ENCODE measurements at regions not wholly inside any gene's neighbourhood (a gene's known extent, or its start where the extent isn't known, plus 50 kb on each side); places are given as distances from the start of the nearest gene placed in this dataset.

DNA sequence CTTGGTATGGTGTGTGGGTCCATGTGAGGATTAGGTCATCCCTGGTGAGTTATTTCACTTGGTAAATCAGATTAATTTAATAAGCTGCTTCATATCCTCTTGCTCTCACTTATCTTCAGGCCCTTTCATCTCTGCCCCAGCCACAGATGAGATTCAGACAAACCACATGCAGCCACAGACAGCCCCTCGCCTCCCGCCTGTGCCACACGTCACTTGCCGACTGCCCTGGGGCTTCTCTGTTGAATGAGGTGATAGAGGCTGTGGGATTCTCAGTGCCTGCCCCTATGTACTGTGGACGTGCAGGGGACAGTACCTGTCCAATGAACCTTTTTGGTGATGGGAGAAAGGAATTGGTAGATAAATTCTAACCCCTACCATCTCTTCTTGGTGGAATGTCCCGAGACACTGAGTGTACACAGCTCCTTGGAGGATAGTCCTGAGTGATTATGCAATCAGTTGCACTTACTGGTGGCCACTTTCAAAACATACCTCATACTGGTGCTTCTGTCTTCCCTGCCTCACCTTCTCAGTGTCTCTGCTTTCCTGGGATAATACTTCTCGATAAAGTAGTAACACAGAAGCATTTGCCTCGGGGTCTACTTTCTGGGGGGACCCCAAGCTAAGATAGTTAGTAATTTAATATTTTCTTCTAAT, 248.7 kb downstream of the TTC6 start:
- DNase-seq = no peak
- no peak overlapping the region for H3K9ac ChIP-seq (ENCODE audit: extremely low read depth, low read length, poor library complexity, severe bottlenecking)
- Mint-ChIP-seq H3K27ac (no peak overlapping the region), H3K9me3 (peaks cover 6% of the 10 kb centered on the region), H3K4me3 (no peak overlapping the region), H3K4me1 (no peaks in the 10 kb centered on the region), H3K27me3 (ENCODE audit: insufficient read depth) (no peaks in the 10 kb centered on the region), H3K36me3 (ENCODE audit: low read depth) (peaks cover 2% of the 10 kb centered on the region)
- H3K4me3 ChIP-seq (ENCODE audit: low read length) = no peak overlapping the region
- H3K9me3 ChIP-seq (ENCODE audit: control insufficient read depth, low read length) = no peaks in the 10 kb centered on the region
- no peaks in the 10 kb centered on the region for H3K36me3 ChIP-seq (ENCODE audit: control insufficient read depth, insufficient read depth, low read length)
- 88% methylated on average over 8 of the region's 8 CpGs; no CpG with 5 or more reads in 1 of the 2 experiments for WGBS, 2 experiments (ENCODE audit: insufficient coverage in 1 of 2, insufficient read length in 1 of 2)
- no peak overlapping the region for H3K27ac ChIP-seq (ENCODE audit: low read depth, low read length)
- no peaks in the 10 kb centered on the region for H3K27me3 ChIP-seq (ENCODE audit: control insufficient read depth, insufficient read depth, low read length, poor library complexity, severe bottlenecking)
- no peak for TF ChIP-seq CTCF (conservative IDR thresholded peaks at IDR 0.05)
- no peaks in the 10 kb centered on the region for H3K4me1 ChIP-seq (ENCODE audit: control insufficient read depth, insufficient read depth, low read length)

DNA sequence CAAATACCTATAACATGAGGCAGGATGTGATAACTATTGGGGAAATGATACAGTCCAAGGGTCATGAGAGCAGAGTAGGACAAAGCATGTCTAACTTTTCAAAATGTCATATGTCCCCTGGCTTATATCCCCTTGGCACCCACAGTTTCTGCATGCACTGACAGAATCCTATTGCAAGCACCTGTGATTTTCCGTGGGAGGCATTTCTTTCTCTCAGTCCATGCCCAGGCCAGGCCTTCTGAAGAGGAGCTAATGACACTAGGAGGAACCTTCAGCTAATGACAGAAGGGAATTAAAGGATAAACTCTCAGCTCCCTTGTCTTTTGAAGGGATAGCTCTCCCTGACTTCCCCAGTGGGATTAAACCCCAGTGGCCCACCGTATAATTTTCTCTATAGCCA, 249.2 kb downstream of the TTC6 start:
- Histone ChIP-seq H3K9ac (ENCODE audit: extremely low read depth, low read length, poor library complexity, severe bottlenecking) (no peak overlapping the region), H3K27me3 (ENCODE audit: control insufficient read depth, insufficient read depth, low read length, poor library complexity, severe bottlenecking) (no peaks in the 10 kb centered on the region), H3K4me3 (ENCODE audit: low read length) (no peak overlapping the region), H3K36me3 (ENCODE audit: control insufficient read depth, insufficient read depth, low read length) (no peaks in the 10 kb centered on the region), H3K9me3 (ENCODE audit: control insufficient read depth, low read length) (no peaks in the 10 kb centered on the region), H3K27ac (ENCODE audit: low read depth, low read length) (no peak overlapping the region), H3K4me1 (ENCODE audit: control insufficient read depth, insufficient read depth, low read length) (no peaks in the 10 kb centered on the region)
- Mint-ChIP-seq H3K27me3 (ENCODE audit: insufficient read depth) (no peaks in the 10 kb centered on the region), H3K4me3 (no peak overlapping the region), H3K4me1 (no peaks in the 10 kb centered on the region), H3K27ac (no peak overlapping the region), H3K9me3 (peaks cover under 1% of the 10 kb centered on the region), H3K36me3 (ENCODE audit: low read depth) (no peaks in the 10 kb centered on the region)
- no peak for DNase-seq
- WGBS, 2 experiments (ENCODE audit: insufficient coverage in 1 of 2, insufficient read length in 1 of 2) = 94 to 100% methylated on average over 1 to 2 of the region's 2 CpGs
- TF ChIP-seq CTCF (conservative IDR thresholded peaks at IDR 0.05) = no peak

DNA sequence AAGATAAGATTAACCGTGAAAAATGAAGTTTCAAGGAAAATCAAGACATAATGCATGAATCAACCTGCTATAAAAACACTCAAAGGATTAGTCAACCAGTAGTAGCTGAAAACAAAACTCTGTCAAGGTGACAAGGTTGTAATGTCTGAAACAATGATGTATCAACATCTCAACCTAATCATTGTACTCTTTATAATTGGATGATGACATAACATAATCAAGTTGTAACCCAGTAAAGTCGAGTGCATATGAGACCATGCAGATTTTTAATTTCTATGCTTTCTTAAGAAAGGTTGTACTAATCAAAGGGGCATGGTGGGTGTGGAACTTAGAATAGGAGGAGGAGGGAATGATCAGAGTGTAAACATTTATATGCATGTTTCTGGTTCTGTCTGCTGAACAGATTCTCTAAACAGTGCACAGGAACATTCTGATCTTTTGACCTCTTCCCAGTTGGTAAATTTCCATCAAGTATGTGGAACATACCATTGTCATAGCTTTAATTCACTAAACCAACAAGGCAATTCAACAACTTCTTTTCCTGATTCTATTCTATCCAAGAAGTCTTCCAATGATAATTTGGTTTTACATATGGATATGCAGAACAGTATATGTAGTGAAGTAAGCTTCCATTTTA, 253.7 kb downstream of the TTC6 start:
- Mint-ChIP-seq H3K36me3 (ENCODE audit: low read depth) (no peaks in the 10 kb centered on the region), H3K27ac (no peak overlapping the region), H3K9me3 (no peaks in the 10 kb centered on the region), H3K4me3 (no peak overlapping the region), H3K4me1 (peaks cover 4% of the 10 kb centered on the region), H3K27me3 (ENCODE audit: insufficient read depth) (no peaks in the 10 kb centered on the region)
- TF ChIP-seq CTCF (conservative IDR thresholded peaks at IDR 0.05) = no peak
- Histone ChIP-seq H3K9me3 (ENCODE audit: control insufficient read depth, low read length) (no peaks in the 10 kb centered on the region), H3K4me1 (ENCODE audit: control insufficient read depth, insufficient read depth, low read length) (no peaks in the 10 kb centered on the region), H3K36me3 (ENCODE audit: control insufficient read depth, insufficient read depth, low read length) (no peaks in the 10 kb centered on the region), H3K4me3 (ENCODE audit: low read length) (no peak overlapping the region), H3K27me3 (ENCODE audit: control insufficient read depth, insufficient read depth, low read length, poor library complexity, severe bottlenecking) (no peaks in the 10 kb centered on the region), H3K27ac (ENCODE audit: low read depth, low read length) (no peak overlapping the region), H3K9ac (ENCODE audit: extremely low read depth, low read length, poor library complexity, severe bottlenecking) (no peak overlapping the region)
- 75 to 93% methylated on average over 1 to 2 of the region's 2 CpGs for WGBS, 2 experiments (ENCODE audit: insufficient coverage in 1 of 2, insufficient read length in 1 of 2)
- DNase-seq = no peak
